ENCODE measurements at regions not wholly inside any gene's neighbourhood (a gene's known extent, or its start where the extent isn't known, plus 50 kb on each side); places are given as distances from the start of the nearest gene placed in this dataset.

GRCh38 chr11:15911377-15912044 is 444.8 kb downstream of the SOX6 start:
- TF ChIP-seq REST (IDR thresholded peaks at IDR 0.05; ENCODE audit: insufficient read depth in 1 of 2, low read depth in 2 of 2, low read length in 2 of 2) (no peak), POLR2AphosphoS5 (IDR thresholded peaks at IDR 0.05; ENCODE audit: low read depth, low read length) (no peak)
